ENCODE measurements at regions not wholly inside any gene's neighbourhood (a gene's known extent, or its start where the extent isn't known, plus 50 kb on each side); places are given as distances from the start of the nearest gene placed in this dataset.

DNA sequence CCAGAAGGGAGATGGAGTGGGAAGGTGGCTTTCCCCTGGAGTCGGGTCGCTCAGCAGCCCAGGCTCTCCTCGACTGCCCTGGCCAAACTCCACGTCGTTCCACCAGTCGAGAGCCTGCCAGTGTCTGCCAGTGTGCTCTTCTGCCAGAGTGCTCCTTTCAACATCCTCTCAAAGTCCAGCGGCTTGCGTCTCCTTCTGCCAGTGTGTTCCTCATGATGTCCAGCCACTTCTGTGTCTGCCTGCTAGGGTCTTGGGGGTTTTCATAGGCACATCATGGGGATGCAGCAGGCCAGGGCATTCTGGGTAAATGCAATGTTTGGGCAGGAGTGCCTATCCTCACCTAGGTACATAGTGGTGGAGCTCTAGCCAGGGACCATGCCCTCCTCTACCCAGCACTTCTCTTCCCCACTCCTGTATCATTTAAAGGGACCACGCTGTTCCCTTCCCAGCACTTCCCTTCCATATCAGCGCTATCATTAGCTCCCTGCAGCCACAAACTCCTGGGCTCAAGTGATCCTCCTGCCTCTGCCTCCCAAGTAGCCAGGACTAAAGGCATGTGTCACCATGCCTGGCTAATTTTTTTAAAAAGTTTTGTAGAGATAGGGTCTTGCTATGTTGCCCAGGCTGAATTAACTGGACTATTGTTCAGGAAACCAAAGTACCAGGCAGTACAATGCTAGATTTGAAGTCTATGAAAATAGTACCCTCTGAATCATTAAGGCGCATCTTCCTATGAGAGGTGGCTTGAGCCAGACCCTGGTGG is 62.9 kb upstream of the CLDN5 start:
- TF ChIP-seq, protein P1, sequence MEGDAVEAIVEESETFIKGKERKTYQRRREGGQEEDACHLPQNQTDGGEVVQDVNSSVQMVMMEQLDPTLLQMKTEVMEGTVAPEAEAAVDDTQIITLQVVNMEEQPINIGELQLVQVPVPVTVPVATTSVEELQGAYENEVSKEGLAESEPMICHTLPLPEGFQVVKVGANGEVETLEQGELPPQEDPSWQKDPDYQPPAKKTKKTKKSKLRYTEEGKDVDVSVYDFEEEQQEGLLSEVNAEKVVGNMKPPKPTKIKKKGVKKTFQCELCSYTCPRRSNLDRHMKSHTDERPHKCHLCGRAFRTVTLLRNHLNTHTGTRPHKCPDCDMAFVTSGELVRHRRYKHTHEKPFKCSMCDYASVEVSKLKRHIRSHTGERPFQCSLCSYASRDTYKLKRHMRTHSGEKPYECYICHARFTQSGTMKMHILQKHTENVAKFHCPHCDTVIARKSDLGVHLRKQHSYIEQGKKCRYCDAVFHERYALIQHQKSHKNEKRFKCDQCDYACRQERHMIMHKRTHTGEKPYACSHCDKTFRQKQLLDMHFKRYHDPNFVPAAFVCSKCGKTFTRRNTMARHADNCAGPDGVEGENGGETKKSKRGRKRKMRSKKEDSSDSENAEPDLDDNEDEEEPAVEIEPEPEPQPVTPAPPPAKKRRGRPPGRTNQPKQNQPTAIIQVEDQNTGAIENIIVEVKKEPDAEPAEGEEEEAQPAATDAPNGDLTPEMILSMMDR (IDR thresholded peaks at IDR 0.05 in 8 of 11, conservative IDR thresholded peaks at IDR 0.05 in 3 of 11) = no peak
- TF ChIP-seq POLR2AphosphoS5 (IDR thresholded peaks at IDR 0.05) = no peak
- no peak for TF ChIP-seq POLR2A (IDR thresholded peaks at IDR 0.05)
